Central memory CD4-positive, alpha-beta T cell (primary cell): ENCODE measurements at regions not wholly inside any gene's neighbourhood (a gene's known extent, or its start where the extent isn't known, plus 50 kb on each side); places are given as distances from the start of the nearest gene placed in this dataset.
"Not testable (repeated sequence)": the region's sequence is repeated elsewhere in the genome, so short reads cannot be mapped to it uniquely, and the experiment has no call there.

Experiments used
- DNase-seq: peaks from one replicate; pipeline ENCODE4 v3.0.0; 2022

- DNase-seq, result no peak
Measured at GRCh38 chr2:125227843-125228392, 1202.8 kb downstream of the CNTNAP5 start.

GRCh38 chr2:125240870-125241269, 1215.8 kb downstream of the CNTNAP5 start:
- no peak for DNase-seq

- no peak for DNase-seq
Measured at GRCh38 chr2:125243074-125243473, 1218.0 kb downstream of the CNTNAP5 start.

GRCh38 chr2:125254010-125254409, 1228.9 kb downstream of the CNTNAP5 start:
- no peak for DNase-seq

GRCh38 chr2:125259451-125259850, 1234.4 kb downstream of the CNTNAP5 start:
- DNase-seq, result no peak

GRCh38 chr2:125260366-125260930, 1235.4 kb downstream of the CNTNAP5 start:
- DNase-seq, result not testable (repeated sequence)

GRCh38 chr2:125264453-125264852, 1239.4 kb downstream of the CNTNAP5 start:
- DNase-seq, result no peak

GRCh38 chr2:125267683-125268082, 1242.6 kb downstream of the CNTNAP5 start:
- no peak for DNase-seq

GRCh38 chr2:125272651-125273050, 1247.6 kb downstream of the CNTNAP5 start:
- DNase-seq, result no peak

- no peak for DNase-seq
Measured at GRCh38 chr2:125274718-125275117, 1249.6 kb downstream of the CNTNAP5 start.

GRCh38 chr2:125280265-125280664, 1255.2 kb downstream of the CNTNAP5 start:
- no peak for DNase-seq

- no peak for DNase-seq
Measured at GRCh38 chr2:125281242-125281641, 1256.2 kb downstream of the CNTNAP5 start.

GRCh38 chr2:125296742-125297141, 1271.7 kb downstream of the CNTNAP5 start:
- DNase-seq, result no peak

- no peak for DNase-seq
Measured at GRCh38 chr2:125310657-125311364, 1285.7 kb downstream of the CNTNAP5 start.

GRCh38 chr2:125312342-125312741, 1287.3 kb downstream of the CNTNAP5 start:
- DNase-seq, result no peak

- no peak for DNase-seq
Measured at GRCh38 chr2:125313806-125314205, 1288.7 kb downstream of the CNTNAP5 start.

GRCh38 chr2:125318740-125319139, 1293.7 kb downstream of the CNTNAP5 start:
- DNase-seq, result no peak

GRCh38 chr2:125324273-125324672, 1299.2 kb downstream of the CNTNAP5 start:
- DNase-seq, result no peak

GRCh38 chr2:125330133-125330532, 1305.0 kb downstream of the CNTNAP5 start:
- DNase-seq, result no peak

GRCh38 chr2:125341353-125341752, 1314.6 kb upstream of the GYPC start:
- no peak for DNase-seq

- not testable (repeated sequence) for DNase-seq
Measured at GRCh38 chr2:125353542-125353941, 1302.4 kb upstream of the GYPC start.

GRCh38 chr2:125364192-125364983, 1291.6 kb upstream of the GYPC start:
- no peak for DNase-seq

GRCh38 chr2:125364984-125365265, 1291.0 kb upstream of the GYPC start:
- no peak for DNase-seq

GRCh38 chr2:125371867-125372266, 1284.1 kb upstream of the GYPC start:
- no peak for DNase-seq
